SK-N-SH treated with all-trans-retinoic acid at 6 μM for 48 hours (cell line): ENCODE measurements at regions not wholly inside any gene's neighbourhood (a gene's known extent, or its start where the extent isn't known, plus 50 kb on each side); places are given as distances from the start of the nearest gene placed in this dataset.

Experiments used
- CSDC2 ChIP-seq: fragments of 250-450 bp; sonication (Bioruptor Pico); IDR thresholded peaks from 2 replicates; pipeline ENCODE4 v1.5.0; 2020; ENCODE audit warnings: mild to moderate bottlenecking, moderate library complexity
- ISL1 ChIP-seq: fragments of 250-450 bp; sonication (Bioruptor Pico); IDR thresholded peaks from 2 replicates; pipeline ENCODE4 v2.1.2; 2022; ENCODE audit warnings: mild to moderate bottlenecking, moderate library complexity
- TOX ChIP-seq: fragments of 250-450 bp; sonication (Bioruptor Pico); IDR thresholded peaks from 2 replicates; pipeline ENCODE4 v1.8.0; 2021; ENCODE audit warnings: mild to moderate bottlenecking, moderate library complexity, borderline replicate concordance
- ZFP3 ChIP-seq: fragments of 250-450 bp; sonication (Bioruptor Pico); IDR thresholded peaks from 2 replicates; pipeline ENCODE4 v1.5.0; 2020; ENCODE audit warnings: mild to moderate bottlenecking, moderate library complexity
- TF ChIP-seq, protein P1 (sequence below): fragments of 250-450 bp; sonication (Bioruptor Pico); IDR thresholded peaks from 2 replicates; pipeline ENCODE4 v1.8.0; 2021; ENCODE audit warnings: low read depth, mild to moderate bottlenecking, moderate library complexity, borderline replicate concordance

DNA sequence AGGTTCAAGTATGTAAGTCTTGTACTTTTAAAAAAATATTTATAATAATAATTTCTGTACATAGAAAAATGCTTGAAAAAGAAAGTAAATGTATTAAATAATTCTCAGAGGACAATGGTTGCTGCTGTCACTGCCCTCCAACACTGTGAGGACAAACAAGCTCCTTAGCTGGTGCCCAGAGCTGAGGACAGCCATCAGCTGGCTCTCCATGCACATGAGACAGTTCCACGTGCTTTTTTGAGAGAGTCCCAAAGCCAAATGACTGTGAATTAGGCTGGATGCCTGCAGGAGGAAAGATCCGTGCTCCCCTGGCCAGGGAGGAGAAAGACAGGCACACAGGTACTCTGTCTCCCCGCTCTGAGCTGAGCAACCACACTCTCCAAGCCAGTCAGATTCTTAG, 115.5 kb upstream of the IRX5 start:
- TF ChIP-seq TOX (CRISPR knock-in tag) (no peak), ISL1 (CRISPR knock-in tag) (no peak), ZFP3 (CRISPR knock-in tag) (no peak), CSDC2 (CRISPR knock-in tag) (no peak)
- TF ChIP-seq, protein P1, sequence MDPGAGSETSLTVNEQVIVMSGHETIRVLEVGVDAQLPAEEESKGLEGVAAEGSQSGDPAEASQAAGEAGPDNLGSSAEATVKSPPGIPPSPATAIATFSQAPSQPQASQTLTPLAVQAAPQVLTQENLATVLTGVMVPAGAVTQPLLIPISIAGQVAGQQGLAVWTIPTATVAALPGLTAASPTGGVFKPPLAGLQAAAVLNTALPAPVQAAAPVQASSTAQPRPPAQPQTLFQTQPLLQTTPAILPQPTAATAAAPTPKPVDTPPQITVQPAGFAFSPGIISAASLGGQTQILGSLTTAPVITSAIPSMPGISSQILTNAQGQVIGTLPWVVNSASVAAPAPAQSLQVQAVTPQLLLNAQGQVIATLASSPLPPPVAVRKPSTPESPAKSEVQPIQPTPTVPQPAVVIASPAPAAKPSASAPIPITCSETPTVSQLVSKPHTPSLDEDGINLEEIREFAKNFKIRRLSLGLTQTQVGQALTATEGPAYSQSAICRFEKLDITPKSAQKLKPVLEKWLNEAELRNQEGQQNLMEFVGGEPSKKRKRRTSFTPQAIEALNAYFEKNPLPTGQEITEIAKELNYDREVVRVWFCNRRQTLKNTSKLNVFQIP (CRISPR knock-in tag) = no peak
